ENCODE measurements at regions not wholly inside any gene's neighbourhood (a gene's known extent, or its start where the extent isn't known, plus 50 kb on each side); places are given as distances from the start of the nearest gene placed in this dataset.

GRCh38 chr2:45209302-45209701, 200.1 kb upstream of the SIX2 start:
- Histone ChIP-seq H3K4me2 (ENCODE audit: low read length) (no peak overlapping the region), H4K20me1 (ENCODE audit: insufficient read depth, low read length) (no peaks in the 10 kb centered on the region), H3K27ac (ENCODE audit: low read depth, low read length, poor library complexity, severe bottlenecking) (no peak overlapping the region), H3K9me2 (ENCODE audit: low read depth, low read length) (no peaks in the 10 kb centered on the region), H3K4me1 (ENCODE audit: insufficient read depth, low read length, severe bottlenecking) (peaks cover 10% of the 10 kb centered on the region), H3K4me3 (ENCODE audit: low read depth, low read length, poor library complexity, severe bottlenecking) (no peak overlapping the region), H3F3A (ENCODE audit: insufficient read depth, low read length) (no peaks in the 10 kb centered on the region), H3K9ac (ENCODE audit: low read length) (no peak overlapping the region), H3K9me3 (ENCODE audit: low read length) (no peaks in the 10 kb centered on the region), H3K27me3 (ENCODE audit: insufficient read depth, low read length) (no peaks in the 10 kb centered on the region), H3K79me2 (ENCODE audit: insufficient read depth, low read length) (no peaks in the 10 kb centered on the region), H2AFZ (ENCODE audit: low read length) (no peak overlapping the region), H3K36me3 (ENCODE audit: insufficient read depth, low read length) (no peaks in the 10 kb centered on the region)
- no peak for TF ChIP-seq CTCF (IDR thresholded peaks at IDR 0.05; ENCODE audit: low read length)
- no peak for TF ChIP-seq EZH2 (IDR thresholded peaks at IDR 0.05; ENCODE audit: borderline replicate concordance, low read length)

- Histone ChIP-seq H3K9ac (ENCODE audit: low read length) (no peak overlapping the region), H3K4me1 (ENCODE audit: insufficient read depth, low read length, severe bottlenecking) (peaks cover 10% of the 10 kb centered on the region), H3K79me2 (ENCODE audit: insufficient read depth, low read length) (no peaks in the 10 kb centered on the region), H2AFZ (ENCODE audit: low read length) (no peak overlapping the region), H3F3A (ENCODE audit: insufficient read depth, low read length) (no peaks in the 10 kb centered on the region), H3K27me3 (ENCODE audit: insufficient read depth, low read length) (no peaks in the 10 kb centered on the region), H3K27ac (ENCODE audit: low read depth, low read length, poor library complexity, severe bottlenecking) (no peak overlapping the region), H3K36me3 (ENCODE audit: insufficient read depth, low read length) (no peaks in the 10 kb centered on the region), H3K4me2 (ENCODE audit: low read length) (no peak overlapping the region), H4K20me1 (ENCODE audit: insufficient read depth, low read length) (no peaks in the 10 kb centered on the region), H3K9me3 (ENCODE audit: low read length) (no peaks in the 10 kb centered on the region), H3K9me2 (ENCODE audit: low read depth, low read length) (no peaks in the 10 kb centered on the region), H3K4me3 (ENCODE audit: low read depth, low read length, poor library complexity, severe bottlenecking) (no peak overlapping the region)
- TF ChIP-seq EZH2 (IDR thresholded peaks at IDR 0.05; ENCODE audit: borderline replicate concordance, low read length), result no peak
- TF ChIP-seq CTCF (IDR thresholded peaks at IDR 0.05; ENCODE audit: low read length), result no peak
These were observed 197.8 kb upstream of the SIX2 start for GRCh38 chr2:45207101-45207500.

- H3K36me3 ChIP-seq (ENCODE audit: insufficient read depth, low read length), result no peaks in the 10 kb centered on the region
- H3K4me2 ChIP-seq (ENCODE audit: low read length), result no peak overlapping the region
- H3K79me2 ChIP-seq (ENCODE audit: insufficient read depth, low read length), result no peaks in the 10 kb centered on the region
- TF ChIP-seq CTCF (IDR thresholded peaks at IDR 0.05; ENCODE audit: low read length) (no peak), EZH2 (IDR thresholded peaks at IDR 0.05; ENCODE audit: borderline replicate concordance, low read length) (no peak)
- H3K9ac ChIP-seq (ENCODE audit: low read length), result no peak overlapping the region
- H3F3A ChIP-seq (ENCODE audit: insufficient read depth, low read length), result no peaks in the 10 kb centered on the region
- no peaks in the 10 kb centered on the region for H4K20me1 ChIP-seq (ENCODE audit: insufficient read depth, low read length)
- peaks cover 8% of the 10 kb centered on the region for H3K4me1 ChIP-seq (ENCODE audit: insufficient read depth, low read length, severe bottlenecking)
- H3K4me3 ChIP-seq (ENCODE audit: low read depth, low read length, poor library complexity, severe bottlenecking), result no peak overlapping the region
- H3K9me3 ChIP-seq (ENCODE audit: low read length), result no peaks in the 10 kb centered on the region
- no peak overlapping the region for H2AFZ ChIP-seq (ENCODE audit: low read length)
- no peaks in the 10 kb centered on the region for H3K9me2 ChIP-seq (ENCODE audit: low read depth, low read length)
- H3K27me3 ChIP-seq (ENCODE audit: insufficient read depth, low read length), result no peaks in the 10 kb centered on the region
- H3K27ac ChIP-seq (ENCODE audit: low read depth, low read length, poor library complexity, severe bottlenecking), result no peak overlapping the region
These were observed 196.7 kb upstream of the SIX2 start for GRCh38 chr2:45205985-45206384.

Data from OCI-LY1 (cell line).